ENCODE measurements at regions not wholly inside any gene's neighbourhood (a gene's known extent, or its start where the extent isn't known, plus 50 kb on each side); places are given as distances from the start of the nearest gene placed in this dataset.

DNA sequence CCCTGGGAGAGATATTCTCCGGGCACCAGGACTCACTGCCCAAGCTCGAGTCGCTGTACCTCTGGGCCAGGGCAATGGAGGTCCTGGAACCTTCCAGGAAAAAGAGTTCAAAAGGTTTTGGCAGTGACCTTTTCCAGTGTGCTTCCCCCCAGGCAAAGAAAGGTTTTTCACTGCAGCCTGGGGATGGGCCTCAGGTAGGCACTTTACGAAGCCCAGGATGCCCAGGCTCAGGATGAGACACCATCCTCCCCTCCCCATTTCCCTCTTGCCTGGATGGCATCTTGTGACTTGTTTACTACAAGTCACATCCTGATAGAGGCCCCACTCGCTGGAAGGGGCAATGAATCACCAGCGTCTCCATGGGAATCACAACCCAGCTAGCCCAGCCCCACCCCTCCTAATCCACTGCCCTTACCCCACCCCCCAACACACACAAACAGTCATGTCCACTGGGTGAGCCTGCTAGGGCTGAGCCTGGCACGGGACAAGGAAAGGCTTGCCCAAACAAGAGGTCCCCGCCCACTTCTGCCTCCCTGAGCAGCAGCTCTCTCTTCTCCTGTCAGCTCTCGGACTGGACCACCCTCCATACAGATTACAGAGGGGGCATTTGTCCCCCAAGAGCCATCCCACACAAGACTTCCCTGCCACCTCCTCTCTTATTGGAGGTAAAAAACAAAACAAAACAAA is 93.8 kb upstream of the SMNDC1 start:
- DNase-seq (ENCODE audit: low spot score) = no peak

DNA sequence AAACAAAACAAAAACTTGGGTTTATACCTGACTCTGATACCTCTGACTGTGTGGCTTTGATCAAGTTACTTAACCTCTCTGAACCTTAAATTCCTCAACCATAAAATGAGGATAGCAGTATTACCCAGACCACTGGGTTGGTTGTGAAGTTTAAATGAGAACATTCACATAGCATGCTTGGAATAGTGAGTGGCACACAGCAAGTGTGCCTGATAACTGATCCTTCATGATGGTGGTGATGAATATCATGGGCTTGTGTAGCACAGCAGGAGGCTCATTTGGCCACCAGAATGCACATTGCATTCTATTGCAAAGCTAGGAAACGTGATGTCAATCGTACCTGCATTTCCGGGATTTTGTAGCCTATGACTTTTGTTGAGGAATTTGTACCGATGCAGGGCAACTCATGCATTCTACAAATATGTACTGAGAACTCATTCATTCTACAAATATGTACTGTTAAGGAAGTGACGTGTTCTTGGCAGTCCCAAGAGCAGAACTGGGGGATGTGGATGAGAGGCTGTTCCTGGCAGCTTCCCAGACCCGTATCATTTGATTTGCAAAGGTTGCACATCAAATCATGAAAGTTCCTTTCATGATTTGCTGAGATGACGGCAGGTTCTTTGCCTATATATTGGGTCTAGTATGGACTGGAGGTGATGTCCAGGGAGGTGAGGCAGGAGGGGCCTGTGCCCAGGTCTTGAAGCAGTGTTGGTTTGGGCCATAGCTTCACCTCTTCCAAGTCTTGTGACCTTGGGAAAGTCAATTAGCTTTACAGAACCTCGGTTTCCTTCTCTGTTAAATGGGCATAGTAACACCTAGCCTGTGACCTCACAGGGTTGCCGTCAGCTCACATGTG is 94.6 kb upstream of the SMNDC1 start:
- DNase-seq (ENCODE audit: low spot score) = no peak

DNA sequence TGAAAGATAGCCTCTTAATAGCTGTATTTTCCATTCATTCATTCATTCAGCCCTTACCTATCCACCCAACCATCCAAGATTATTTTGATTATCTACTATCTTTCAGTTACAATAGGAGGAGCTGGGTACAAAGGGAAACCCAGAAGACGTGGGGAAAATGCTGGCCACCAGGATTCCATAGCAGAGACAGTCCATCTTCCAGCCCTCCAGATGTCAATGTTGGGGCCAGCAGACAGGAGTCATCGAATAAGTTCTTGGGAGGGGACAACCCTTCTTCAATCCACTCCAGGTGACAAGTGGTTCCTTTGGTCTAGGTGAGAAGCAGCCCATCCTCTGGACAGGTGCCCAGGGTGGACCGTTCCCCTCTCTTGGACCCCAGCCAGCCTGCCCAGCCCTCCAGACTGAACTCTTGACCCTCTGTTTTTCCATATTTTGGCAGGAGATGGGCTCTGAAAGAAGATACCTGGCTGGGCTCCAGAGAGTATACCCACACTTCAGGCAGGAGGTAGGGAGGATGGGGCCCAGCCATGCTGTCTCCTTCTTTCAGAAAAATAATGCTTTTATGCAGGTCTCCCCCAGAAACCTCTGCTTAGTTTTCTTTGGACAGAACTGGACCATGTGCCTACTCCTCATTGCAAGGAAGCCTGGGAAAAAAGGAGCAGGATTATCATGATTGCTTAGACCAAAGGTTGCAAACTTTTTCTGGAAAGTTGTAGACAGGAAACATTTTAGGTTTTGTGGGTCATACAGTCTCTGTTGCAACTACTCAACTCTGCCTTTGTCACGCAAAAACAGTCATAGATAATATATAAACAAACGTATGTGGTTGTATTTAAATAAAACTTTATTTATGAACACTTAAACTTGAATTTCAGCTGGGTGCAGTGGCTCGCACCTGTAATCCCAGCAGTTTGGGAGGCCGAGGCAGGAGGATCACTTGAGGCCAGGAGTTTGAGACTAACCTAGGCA is 95.5 kb upstream of the SMNDC1 start:
- DNase-seq (ENCODE audit: low spot score) = no peak

DNA sequence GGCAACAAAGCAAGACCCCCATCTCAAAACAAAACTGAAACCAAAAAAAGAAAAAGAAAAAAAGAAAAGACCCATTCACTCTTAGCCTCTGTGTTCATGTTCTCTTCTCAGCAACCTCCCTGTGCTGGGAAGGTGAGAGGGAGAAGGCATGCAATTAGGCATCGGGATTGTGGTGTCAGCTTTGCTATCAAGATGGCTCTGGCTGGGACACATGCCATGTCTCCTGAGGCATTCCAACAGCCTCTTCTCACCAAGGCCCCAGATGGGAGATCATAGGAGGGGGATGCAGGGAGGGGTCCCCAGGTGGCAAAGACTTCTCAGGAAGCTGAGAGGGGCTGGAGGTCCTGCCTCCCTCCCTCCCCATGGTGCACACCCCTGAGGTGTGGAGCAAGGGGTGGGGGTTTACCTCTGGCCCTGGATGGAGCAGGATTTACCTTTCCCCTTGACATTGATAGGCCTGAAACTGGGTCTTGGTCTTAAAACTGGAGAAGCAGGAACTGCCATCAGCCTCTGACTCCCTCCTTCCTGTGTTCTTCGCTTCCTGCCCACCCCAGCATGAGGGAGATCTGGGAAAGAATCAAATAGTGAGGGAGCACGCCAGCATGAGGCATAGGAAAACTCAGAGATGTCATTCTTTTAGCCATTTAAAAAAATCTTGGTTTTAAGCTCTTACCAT is 96.2 kb upstream of the DUSP5 start:
- DNase-seq (ENCODE audit: low spot score) = no peak

DNA sequence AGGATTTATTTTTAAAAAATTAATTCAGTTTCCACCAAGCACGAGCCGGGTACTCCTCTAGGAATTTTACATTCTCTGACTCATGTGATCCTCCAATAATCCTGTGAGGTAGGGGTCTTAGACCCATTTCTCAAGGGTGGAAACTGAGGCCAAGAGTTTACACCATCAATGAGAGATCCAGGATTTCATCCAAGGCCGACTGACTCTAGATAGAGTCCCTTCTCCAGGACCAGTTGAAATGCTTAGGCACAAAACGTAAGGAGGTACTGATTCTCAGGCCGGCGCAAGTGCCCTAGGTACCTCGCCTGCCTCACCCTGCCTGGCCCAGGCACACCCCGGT is 95.7 kb upstream of the DUSP5 start:
- DNase-seq (ENCODE audit: low spot score) = no peak

DNA sequence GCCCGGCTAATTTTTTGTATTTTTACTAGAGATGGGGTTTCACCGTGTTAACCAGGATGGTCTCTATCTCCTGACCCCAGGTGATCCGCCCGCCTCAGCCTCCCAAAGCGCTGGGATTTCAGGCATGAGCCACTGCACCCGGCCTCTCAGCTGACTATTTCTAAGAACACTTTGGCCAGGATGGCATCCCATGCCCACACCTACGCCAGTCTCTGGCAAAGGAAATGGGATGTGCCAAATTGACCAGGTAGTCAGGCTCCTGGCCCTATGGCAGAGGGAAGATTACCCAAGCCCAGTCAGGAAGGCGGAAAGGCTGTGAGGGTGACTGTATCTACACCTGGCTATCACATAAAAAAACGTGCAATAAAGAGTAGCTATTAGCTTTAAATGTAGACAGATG is 94.1 kb upstream of the DUSP5 start:
- no peak for DNase-seq (ENCODE audit: low spot score)

DNA sequence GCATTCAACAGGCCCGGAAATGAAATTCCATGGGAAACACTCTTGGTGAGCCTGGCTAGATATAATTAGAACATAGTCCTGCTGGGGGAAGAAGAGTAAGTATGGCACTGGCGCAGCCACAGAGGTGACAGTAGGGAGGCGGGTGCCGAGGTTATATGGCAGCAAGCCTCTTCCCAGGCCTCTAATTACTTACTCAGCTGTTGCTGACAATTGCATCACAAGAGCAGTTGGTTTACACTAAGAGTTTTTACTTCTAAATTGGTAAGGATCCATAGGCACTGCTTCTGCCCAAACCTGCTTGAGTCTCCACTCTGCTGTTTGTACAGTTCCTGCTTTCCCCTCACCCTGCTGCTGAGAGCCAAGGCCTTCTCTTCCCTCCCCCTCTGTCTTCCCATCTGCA is 93.3 kb upstream of the DUSP5 start:
- no peak for DNase-seq (ENCODE audit: low spot score)

DNA sequence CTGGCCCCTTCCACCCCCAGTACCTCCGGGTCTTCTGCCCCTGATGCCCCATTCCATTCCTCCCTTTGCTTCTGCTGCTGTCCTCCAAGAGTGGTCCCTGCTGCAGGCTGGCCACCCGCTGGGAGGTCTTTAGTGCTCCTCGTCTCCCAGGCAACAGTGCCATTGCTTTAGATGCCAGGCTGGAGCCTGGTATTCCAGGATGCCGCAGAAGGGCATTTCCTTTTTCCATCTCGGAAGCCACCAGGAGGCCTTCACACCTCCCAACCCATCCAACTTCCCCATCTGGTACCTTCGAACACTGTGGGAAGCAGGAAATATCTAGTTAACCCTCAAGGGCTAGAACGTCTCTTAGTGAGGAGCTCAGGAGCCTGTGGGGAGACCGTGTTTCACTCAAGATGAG is 92.9 kb upstream of the DUSP5 start:
- no peak for DNase-seq (ENCODE audit: low spot score)

DNA sequence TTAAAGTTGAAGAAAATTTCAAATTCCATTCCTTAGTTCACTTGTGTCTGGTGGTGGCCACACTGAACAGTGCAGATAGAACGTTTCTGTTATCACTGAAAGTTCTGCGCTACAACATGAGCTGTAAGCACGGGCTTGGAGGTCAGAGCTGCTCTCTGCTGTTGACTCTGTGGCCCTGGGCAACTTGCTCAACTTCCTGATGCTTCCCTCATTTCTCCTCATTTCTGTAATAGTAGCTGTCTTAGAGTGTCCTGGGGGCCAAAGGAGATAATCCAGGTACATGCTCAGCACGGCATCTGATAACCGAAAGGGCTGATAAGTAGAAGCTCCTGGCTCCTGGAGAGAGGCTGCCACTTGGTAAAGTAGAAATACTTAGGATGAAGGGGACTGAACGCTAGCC is 92.3 kb upstream of the DUSP5 start:
- DNase-seq (ENCODE audit: low spot score) = no peak

DNA sequence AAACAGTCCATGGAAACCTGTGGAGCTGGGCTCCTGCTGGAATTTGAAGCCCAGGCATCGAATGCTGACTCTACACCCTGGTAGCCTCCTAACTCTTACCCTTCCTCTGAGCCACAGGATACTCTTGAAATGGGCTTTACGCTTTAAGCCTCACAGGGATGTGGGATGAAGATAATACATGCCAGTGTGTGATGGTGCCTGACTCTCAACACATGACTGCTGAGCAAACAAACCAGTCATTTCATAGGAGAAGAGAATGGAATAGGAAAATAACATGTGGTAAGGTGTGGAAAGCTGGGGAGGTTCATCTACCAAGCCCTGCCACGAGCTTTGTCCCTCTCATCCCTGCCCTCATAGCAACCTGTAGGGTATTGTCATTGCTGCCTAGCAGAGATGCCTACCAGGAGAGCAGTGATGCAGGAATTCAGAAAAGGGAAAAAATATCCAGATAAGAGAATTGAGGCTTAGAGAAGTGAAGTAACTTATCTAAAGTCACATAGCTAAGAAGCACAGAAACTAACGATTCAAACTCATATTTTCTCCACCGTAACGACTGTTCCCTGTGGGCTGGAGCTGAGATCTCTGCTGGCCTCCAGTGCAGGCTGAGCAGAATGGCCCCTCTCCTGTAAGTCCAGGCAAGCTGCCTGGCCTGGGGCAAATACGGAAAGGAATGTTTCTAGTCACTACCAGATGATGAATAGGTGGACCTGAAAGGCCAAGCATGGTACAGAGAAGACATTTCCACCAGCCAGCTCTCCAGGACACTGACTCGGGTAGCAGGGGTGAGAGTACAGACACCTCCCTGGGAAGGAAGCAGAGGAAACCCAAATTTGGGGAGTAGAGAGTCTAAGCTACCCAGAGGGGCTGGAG is 90.2 kb upstream of the DUSP5 start:
- no peak for DNase-seq (ENCODE audit: low spot score)

DNA sequence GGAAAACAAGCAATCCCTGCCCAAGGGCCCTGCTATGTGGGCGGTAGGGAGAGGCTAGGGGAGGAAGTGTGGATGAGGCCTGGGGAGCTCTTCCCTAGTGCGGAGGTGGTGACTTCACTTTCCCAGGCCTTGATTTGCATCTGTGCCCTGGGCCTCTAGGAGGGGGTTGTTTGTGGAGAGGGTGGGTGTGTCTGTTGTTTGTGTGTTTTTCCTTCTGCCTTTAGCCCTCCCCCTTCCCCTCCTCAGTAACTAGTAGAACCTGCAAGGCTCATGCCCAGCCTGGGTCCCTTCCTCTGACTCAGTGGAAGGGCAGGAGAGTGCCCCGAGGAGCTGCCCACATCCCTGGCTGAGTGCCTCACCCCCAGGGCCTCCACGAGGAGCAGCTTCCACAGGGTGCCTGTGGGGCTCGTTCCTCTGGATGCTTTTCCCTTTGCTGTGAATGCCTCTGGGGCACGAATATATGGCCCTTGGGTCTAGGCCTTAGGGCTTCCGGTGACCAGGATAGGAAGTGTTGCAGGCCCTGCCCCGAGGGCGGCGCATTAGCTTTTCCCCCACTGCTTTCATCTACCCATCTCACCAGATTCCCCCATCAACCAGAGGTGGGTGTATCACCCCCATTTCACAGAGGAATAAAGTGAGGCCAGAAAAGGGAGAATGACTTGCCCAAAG is 89.4 kb upstream of the DUSP5 start:
- no peak for DNase-seq (ENCODE audit: low spot score)

DNA sequence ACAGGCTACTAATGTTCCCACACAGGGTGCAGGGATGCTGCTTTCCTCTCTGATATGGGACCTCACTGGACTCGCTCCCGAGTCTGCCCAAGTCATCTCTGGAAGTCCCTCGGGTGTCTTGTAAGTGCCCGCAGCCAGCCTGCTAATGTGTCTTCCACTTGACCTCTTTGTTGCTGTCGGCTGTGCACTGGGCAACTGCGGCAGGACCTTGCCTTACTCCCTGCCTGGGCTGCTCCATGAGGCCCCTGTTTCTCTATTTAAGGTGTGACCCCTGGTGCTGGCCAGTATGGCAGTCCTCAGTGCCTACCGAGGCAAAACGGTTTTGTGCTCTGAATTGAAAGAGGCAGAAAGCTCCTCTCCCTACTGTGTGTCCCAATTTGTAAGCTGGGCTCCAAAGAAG is 88.8 kb upstream of the DUSP5 start:
- DNase-seq (ENCODE audit: low spot score) = no peak

DNA sequence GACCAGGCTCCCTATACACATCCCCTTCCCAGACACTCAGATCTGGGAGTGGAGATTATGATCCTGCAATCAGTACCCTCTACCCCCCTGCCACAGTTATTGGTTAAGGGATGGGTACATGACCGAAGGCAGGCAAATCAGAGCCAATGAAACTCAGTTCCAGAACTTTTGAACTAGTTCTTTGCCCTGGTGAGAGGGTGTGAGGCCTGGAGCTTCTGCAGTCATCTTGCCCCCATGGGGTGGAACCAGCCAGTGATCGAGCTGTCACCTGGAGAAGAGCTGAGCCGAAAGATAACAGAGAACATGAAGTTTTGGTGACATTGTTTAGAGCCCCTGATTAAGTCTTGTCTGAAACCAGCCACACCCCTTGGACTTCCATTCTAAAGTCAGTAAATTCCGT is 88.2 kb upstream of the DUSP5 start:
- DNase-seq (ENCODE audit: low spot score) = no peak

DNA sequence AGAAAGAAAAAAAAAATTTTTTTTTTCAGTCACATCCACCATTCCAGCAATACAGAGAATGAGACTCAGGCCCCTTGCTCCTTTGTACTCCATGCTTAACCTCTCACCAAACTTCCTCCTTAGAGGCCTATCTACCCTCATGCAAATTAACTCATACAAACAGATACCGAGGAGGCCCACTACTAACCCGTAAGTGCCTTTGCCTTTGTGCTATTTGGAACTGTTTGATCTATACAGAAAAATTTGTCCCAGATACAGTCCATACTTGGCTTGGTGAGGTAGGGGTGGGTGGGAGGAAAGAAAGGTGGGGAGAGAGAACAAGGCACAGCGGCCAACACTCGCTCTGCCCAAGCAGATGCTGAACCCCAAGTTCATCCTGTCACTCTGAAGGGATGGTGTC is 87.8 kb upstream of the DUSP5 start:
- no peak for DNase-seq (ENCODE audit: low spot score)

DNA sequence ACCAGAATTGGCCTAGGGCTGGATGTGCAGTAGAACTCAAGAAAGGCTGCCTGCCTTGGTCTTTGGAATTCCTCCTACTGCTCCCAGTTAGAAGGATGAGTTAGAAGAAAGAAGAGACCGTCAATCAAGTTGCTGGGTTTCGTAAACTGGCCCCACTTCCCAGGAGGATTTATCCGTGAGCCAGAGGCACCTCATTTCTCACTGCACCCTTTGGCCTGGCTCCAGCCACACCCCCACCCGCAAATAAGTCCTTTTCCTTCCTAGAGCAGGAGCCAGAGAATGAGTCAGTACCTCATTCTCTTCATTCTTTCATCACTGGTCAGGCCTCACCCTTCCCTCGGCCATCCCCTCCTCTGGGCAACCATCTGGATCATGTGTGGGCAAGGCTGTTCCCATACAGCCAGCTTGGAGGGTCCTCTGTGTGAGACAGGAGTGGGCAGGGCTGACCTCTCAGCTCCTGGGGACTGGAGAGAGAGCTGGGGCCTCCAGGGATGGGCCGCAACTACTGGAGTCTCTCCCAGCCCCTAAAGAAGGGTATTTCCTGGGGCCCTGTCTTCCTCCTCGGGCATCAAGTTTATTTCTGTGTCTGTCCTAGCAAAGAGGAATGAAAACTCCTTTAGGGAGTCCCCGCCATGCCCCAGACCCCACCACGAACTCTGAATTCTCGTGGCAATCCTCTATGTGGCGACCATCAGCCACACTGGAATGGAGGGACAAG is 87.2 kb upstream of the DUSP5 start:
- no peak for DNase-seq (ENCODE audit: low spot score)

DNA sequence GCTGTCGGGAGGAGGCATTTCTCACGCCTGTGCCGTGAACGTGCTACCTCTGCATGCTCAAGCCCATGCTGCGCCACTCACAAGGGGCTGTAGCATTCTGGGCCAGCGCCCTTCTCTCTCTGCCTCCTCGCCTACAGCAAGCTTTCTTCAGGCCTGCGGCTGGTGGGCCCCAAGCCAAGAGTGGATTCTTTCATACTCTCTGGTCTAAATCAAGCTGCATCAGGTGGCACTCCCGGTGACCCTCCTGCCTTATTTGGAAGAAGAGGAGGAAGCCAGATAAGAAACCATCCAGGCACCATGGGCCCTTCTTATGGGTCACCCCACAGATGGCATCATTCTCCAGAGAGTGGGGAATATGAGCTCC is 86.7 kb upstream of the DUSP5 start:
- DNase-seq (ENCODE audit: low spot score) = no peak

DNA sequence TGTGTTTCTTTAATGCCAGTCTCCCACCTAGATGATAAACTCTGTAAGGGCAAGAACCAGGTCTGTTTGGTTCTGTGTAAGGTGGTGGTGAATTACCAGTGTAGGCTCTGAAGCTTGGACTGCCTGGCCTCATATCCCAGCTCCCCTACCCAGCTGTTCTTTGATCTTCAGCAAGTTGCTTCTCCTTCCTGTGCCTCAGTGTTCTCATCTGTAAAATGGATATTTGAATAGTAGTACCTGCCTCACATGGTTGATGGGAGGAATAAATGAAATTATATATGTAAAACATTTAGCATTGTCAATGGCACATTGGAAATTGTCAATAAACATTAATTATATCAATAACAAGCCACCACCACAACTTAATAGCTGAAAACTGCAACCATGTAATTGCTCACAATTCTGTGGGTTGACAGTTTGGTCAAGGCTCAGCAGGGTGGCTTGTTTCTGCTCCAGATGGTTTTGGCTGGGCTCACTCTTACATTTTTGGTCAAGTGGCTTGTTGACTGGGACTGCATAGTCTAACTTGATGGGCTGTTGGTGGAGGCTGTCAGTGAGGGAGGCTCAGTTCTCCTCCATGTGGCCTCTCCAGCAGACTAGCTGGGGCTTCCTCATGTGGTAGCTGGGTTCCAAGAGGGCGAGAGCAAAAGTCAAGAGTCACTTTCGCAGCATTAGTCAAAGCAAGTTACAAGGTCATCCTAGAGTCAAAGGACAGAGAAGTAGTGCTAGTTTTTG is 84.5 kb upstream of the DUSP5 start:
- no peak for DNase-seq (ENCODE audit: low spot score)

DNA sequence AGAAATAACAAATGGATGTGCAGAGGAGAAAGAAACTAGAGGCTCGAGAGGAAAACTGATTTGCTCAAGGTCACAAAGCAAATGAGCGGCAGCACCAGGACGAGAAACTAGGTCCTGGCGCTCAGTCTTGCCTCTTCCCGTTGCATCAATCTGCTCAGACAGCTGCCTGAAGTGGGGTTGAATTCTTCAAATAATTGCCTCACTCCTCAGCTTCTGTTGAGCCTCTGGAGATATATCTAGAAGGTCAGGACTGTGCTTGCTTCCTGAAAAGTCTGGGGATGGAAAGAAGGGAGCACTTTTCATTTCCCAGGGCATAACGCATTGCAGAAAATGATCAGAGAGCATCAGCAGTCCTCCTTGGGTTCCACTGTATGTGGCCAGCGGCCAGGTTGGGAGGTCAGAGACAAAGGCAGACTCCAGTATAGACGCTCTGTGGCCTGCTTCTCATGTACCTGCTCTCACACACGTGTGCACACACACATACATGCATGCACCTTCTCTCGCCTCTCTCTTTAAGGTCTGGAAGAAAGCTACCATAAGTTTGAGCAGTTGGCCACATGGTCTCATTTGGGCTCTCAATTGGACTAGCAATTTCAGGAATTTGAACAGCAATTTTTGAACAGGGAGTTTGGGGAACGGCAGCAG is 83.7 kb upstream of the DUSP5 start:
- DNase-seq (ENCODE audit: low spot score) = no peak
